IMR-90 (cell line): ENCODE measurements at regions not wholly inside any gene's neighbourhood (a gene's known extent, or its start where the extent isn't known, plus 50 kb on each side); places are given as distances from the start of the nearest gene placed in this dataset.

ENCODE experiments used
- ATAC-seq: fragments of 200-7000 bp; cut with Tn5 transposase; 2 replicates; pipeline ENCODE4 v1.9.1; 2020; ENCODE audit warnings: low read depth, mild to moderate bottlenecking, moderate library complexity
- BruUV-seq: library from RNA; stranded (reverse); fragments of 400-500 nt; replicated peaks from 2 replicates; lab custom pipeline; 2021; lab: Mats Ljungman, UMichigan
- CTCF ChIA-PET: fragments of 300-600 bp; formaldehyde crosslinking; extraction: SDS; loops from one replicate; lab custom pipeline; 2021; ENCODE audit warnings: antibody characterized with exemption; lab: Yijun Ruan, JAX
- POLR2A ChIA-PET: fragments of 300-600 bp; sonication (Branson Sonifier 250); formaldehyde crosslinking; loops from one replicate; lab custom pipeline; 2022; ENCODE audit warnings: antibody characterized with exemption; ENCODE audit not compliant: unreplicated experiment; lab: Charles Lee
- DNase-seq: peaks from one replicate; pipeline ENCODE4 v3.0.0; 2013
- H2AFZ ChIP-seq: replicated peaks from 2 replicates; pipeline ENCODE3; 2013; ENCODE audit warnings: low read length, mild to moderate bottlenecking; ENCODE audit not compliant: poor library complexity
- H2AK5ac ChIP-seq: 2 replicates; pipeline ENCODE4 v1.6.1; 2013; ENCODE audit warnings: low read depth, low read length, inconsistent platforms
- H2AK9ac ChIP-seq: replicated peaks from 2 replicates; pipeline ENCODE3; 2013; ENCODE audit warnings: mild to moderate bottlenecking, low read depth, low read length, moderate library complexity; ENCODE audit not compliant: poor library complexity
- H2BK120ac ChIP-seq: 2 replicates; pipeline ENCODE4 v1.6.1; 2013; ENCODE audit warnings: low read depth, low read length, inconsistent platforms
- H2BK15ac ChIP-seq: 3 replicates; pipeline ENCODE4 v1.6.1; 2013; ENCODE audit warnings: low read depth, low read length, inconsistent platforms
- H2BK20ac ChIP-seq: 2 replicates; pipeline ENCODE4 v1.6.1; 2013; ENCODE audit warnings: low read depth, mild to moderate bottlenecking, inconsistent platforms, low read length, moderate library complexity
- H2BK5ac ChIP-seq: 2 replicates; pipeline ENCODE4 v1.6.1; 2013; ENCODE audit warnings: mild to moderate bottlenecking, low read depth, low read length, inconsistent platforms; ENCODE audit not compliant: poor library complexity, severe bottlenecking
- H3K14ac ChIP-seq: replicated peaks from 2 replicates; pipeline ENCODE4 v1.6.1; 2013; ENCODE audit warnings: low read depth, low read length, inconsistent platforms
- H3K18ac ChIP-seq: 2 replicates; pipeline ENCODE4 v1.6.1; 2013; ENCODE audit warnings: low read depth, low read length, control low read depth
- H3K23ac ChIP-seq: 2 replicates; pipeline ENCODE4 v1.6.1; 2013; ENCODE audit warnings: low read depth, low read length, inconsistent platforms
- H3K27ac ChIP-seq: 2 replicates; pipeline ENCODE4 v1.5.1; 2013; ENCODE audit warnings: mild to moderate bottlenecking, control low read depth, low read length; ENCODE audit not compliant: insufficient read depth
- H3K27me3 ChIP-seq: 2 replicates; pipeline ENCODE4 v1.6.1; 2013; ENCODE audit warnings: low read length; ENCODE audit not compliant: control insufficient read depth, insufficient read depth
- H3K36me3 ChIP-seq: 2 replicates; pipeline ENCODE4 v1.6.1; 2013; ENCODE audit warnings: low read length, mixed read lengths; ENCODE audit not compliant: control insufficient read depth, insufficient read depth
- H3K4ac ChIP-seq: 2 replicates; pipeline ENCODE4 v1.6.1; 2013; ENCODE audit warnings: low read depth, low read length, inconsistent platforms
- H3K4me1 ChIP-seq: 2 replicates; pipeline ENCODE4 v1.6.1; 2013; ENCODE audit warnings: low read length, mixed read lengths; ENCODE audit not compliant: control insufficient read depth, insufficient read depth
- H3K4me2 ChIP-seq: 2 replicates; pipeline ENCODE4 v1.6.1; 2013; ENCODE audit warnings: low read depth, mild to moderate bottlenecking, control low read depth, low read length, moderate library complexity
- H3K4me3 ChIP-seq: 2 replicates; pipeline ENCODE4 v1.5.1; 2013; ENCODE audit warnings: low read depth, mild to moderate bottlenecking, control low read depth, low read length, moderate library complexity; ENCODE audit not compliant: insufficient read depth
- H3K56ac ChIP-seq: 2 replicates; pipeline ENCODE4 v1.6.1; 2013; ENCODE audit warnings: low read length, inconsistent platforms; ENCODE audit not compliant: insufficient read depth; ENCODE audit errors: extremely low read depth
- H3K79me1 ChIP-seq, 2 experiments: 2 replicates each; pipeline ENCODE4 v1.6.1; 2013; ENCODE audit warnings: low read length in 2 of 2, inconsistent platforms in 1 of 2, low read depth in 1 of 2
- H3K9ac ChIP-seq: 2 replicates; pipeline ENCODE4 v1.6.1; 2013; ENCODE audit warnings: low read depth, low read length, control low read depth
- H3K9me1 ChIP-seq: 2 replicates; pipeline ENCODE4 v1.6.1; 2013; ENCODE audit warnings: low read length, inconsistent platforms; ENCODE audit not compliant: insufficient read depth
- H3K9me3 ChIP-seq: 2 replicates; pipeline ENCODE4 v1.6.1; 2013; ENCODE audit warnings: low read length; ENCODE audit not compliant: control insufficient read depth, insufficient read depth
- H4K20me1 ChIP-seq: 2 replicates; pipeline ENCODE4 v1.6.1; 2013; ENCODE audit warnings: low read length, inconsistent platforms; ENCODE audit not compliant: insufficient read depth
- H4K5ac ChIP-seq: 2 replicates; pipeline ENCODE4 v1.6.1; 2013; ENCODE audit warnings: mild to moderate bottlenecking, low read depth, low read length, control low read depth
- H4K8ac ChIP-seq, 2 experiments: 2 replicates each; pipeline ENCODE4 v1.6.1; 2013; ENCODE audit warnings: low read depth in 2 of 2, low read length in 2 of 2, control low read depth in 1 of 2, inconsistent platforms in 1 of 2
- H4K91ac ChIP-seq: 2 replicates; pipeline ENCODE4 v1.6.1; 2013; ENCODE audit warnings: low read depth, low read length, inconsistent platforms; ENCODE audit not compliant: insufficient read depth
- BHLHE40 ChIP-seq: fragments of 150-350 bp; IDR thresholded peaks from 2 replicates; pipeline ENCODE4 v1.6.1; 2016; ENCODE audit warnings: mild to moderate bottlenecking, low read depth, low read length
- CEBPB ChIP-seq: IDR thresholded peaks from 2 replicates; pipeline ENCODE4 v1.6.1; 2012; ENCODE audit warnings: low read depth, low read length, improper control_type of control experiment
- CHD1 ChIP-seq: IDR thresholded peaks from 2 replicates; pipeline ENCODE4 v1.6.1; 2012; ENCODE audit warnings: low read depth, low read length, improper control_type of control experiment
- CTCF ChIP-seq: conservative IDR thresholded peaks from 2 replicates; pipeline ENCODE4 v1.5.1; 2012; ENCODE audit warnings: mild to moderate bottlenecking, low read depth, low read length, improper control_type of control experiment
- ELK1 ChIP-seq: fragments of 150-350 bp; IDR thresholded peaks from 2 replicates; pipeline ENCODE4 v1.6.1; 2016; ENCODE audit warnings: low read depth, mild to moderate bottlenecking, low read length, moderate library complexity, borderline replicate concordance
- FOS ChIP-seq: fragments of 150-350 bp; IDR thresholded peaks from 2 replicates; pipeline ENCODE4 v1.6.1; 2016; ENCODE audit warnings: low read depth, low read length
- MAFK ChIP-seq: IDR thresholded peaks from 2 replicates; pipeline ENCODE4 v1.6.1; 2012; ENCODE audit warnings: low read depth, low read length, improper control_type of control experiment
- MAZ ChIP-seq: IDR thresholded peaks from 2 replicates; pipeline ENCODE4 v1.6.1; 2012; ENCODE audit warnings: low read depth, mild to moderate bottlenecking, low read length, improper control_type of control experiment, moderate library complexity, borderline replicate concordance
- MXI1 ChIP-seq: IDR thresholded peaks from 2 replicates; pipeline ENCODE4 v1.6.1; 2012; ENCODE audit warnings: low read depth, mild to moderate bottlenecking, low read length, moderate library complexity, borderline replicate concordance
- NFE2L2 ChIP-seq: fragments of 150-350 bp; IDR thresholded peaks from 2 replicates; pipeline ENCODE4 v1.6.1; 2016; ENCODE audit warnings: low read depth, mild to moderate bottlenecking, low read length
- POLR2A ChIP-seq: IDR thresholded peaks from 2 replicates; pipeline ENCODE4 v1.6.1; 2012; ENCODE audit warnings: mild to moderate bottlenecking, low read depth, low read length
- RAD21 ChIP-seq: IDR thresholded peaks from 2 replicates; pipeline ENCODE4 v1.6.1; 2012; ENCODE audit warnings: low read length, improper control_type of control experiment
- RCOR1 ChIP-seq: IDR thresholded peaks from 2 replicates; pipeline ENCODE4 v1.6.1; 2012; ENCODE audit warnings: mild to moderate bottlenecking, low read length, improper control_type of control experiment; ENCODE audit not compliant: insufficient replicate concordance
- RFX5 ChIP-seq: IDR thresholded peaks from 2 replicates; pipeline ENCODE4 v1.8.0; 2012; ENCODE audit warnings: low read depth, mild to moderate bottlenecking, low read length, moderate library complexity
- SMC3 ChIP-seq: fragments of 150-350 bp; IDR thresholded peaks from 2 replicates; pipeline ENCODE4 v1.6.1; 2016; ENCODE audit warnings: low read depth, mild to moderate bottlenecking, antibody characterized with exemption, low read length, moderate library complexity
- USF2 ChIP-seq: fragments of 150-350 bp; IDR thresholded peaks from 2 replicates; pipeline ENCODE4 v1.6.1; 2017; ENCODE audit warnings: mild to moderate bottlenecking, antibody characterized with exemption, low read length, low read depth
- WGBS, 2 experiments: methylation state at CpG; one replicate each; pipeline versions ENCODE4 v1.1.5 to v1.1.7; 2013; ENCODE audit warnings: missing lambda C conversion rate in 2 of 2; ENCODE audit not compliant: insufficient read length in 1 of 2; ENCODE audit errors: extremely low coverage in 2 of 2; 5-methylcytosine and 5-hydroxymethylcytosine counted together
- dilution Hi-C: fragments of 300-500 bp; cut with HindIII; formaldehyde crosslinking; loops from one replicate; pipeline ENCODE4 v1.14.3; 2018; ENCODE audit warnings: low sequenced_read_pairs; ENCODE audit not compliant: unreplicated experiment
- in situ Hi-C: fragments of 300-500 bp; cut with MboI; formaldehyde crosslinking; loops from 3 replicates; pipeline ENCODE4 v1.14.3; 2019; ENCODE audit warnings: low sequenced_read_pairs, inconsistent platforms, mixed read lengths
- intact Hi-C: fragments of 100-400 bp; cut with micrococcal nuclease; formaldehyde crosslinking; loops from 2 replicates; pipeline ENCODE4 v1.10.0; 2022

- Histone ChIP-seq H2AFZ (no peak overlapping the region), H2AK9ac (no peak overlapping the region), H2BK120ac (no peak overlapping the region), H3K4ac (no peak overlapping the region), H3K4me2 (no peak overlapping the region), H3K4me3 (no peak overlapping the region), H3K9me1 (no peaks in the 10 kb centered on the region), H3K79me1 (no peaks in the 10 kb centered on the region), H3K23ac (no peak overlapping the region), H3K18ac (no peak overlapping the region), H4K20me1 (no peaks in the 10 kb centered on the region), H4K91ac (no peak overlapping the region), H3K9ac (no peak overlapping the region), H2BK5ac (no peak overlapping the region), H3K4me1 (no peaks in the 10 kb centered on the region), H2AK5ac (no peak overlapping the region), H2BK15ac (no peak overlapping the region), H3K27ac (no peak overlapping the region), H3K27me3 (no peaks in the 10 kb centered on the region; the same call in 1 of the 2 replicates), H2BK20ac (no peak overlapping the region), H4K5ac (no peak overlapping the region), H4K8ac (no peak overlapping the region), H3K36me3 (no peaks in the 10 kb centered on the region), H3K9me3 (no peaks in the 10 kb centered on the region; the same call in 1 of the 2 replicates), H3K14ac (no peak overlapping the region), H3K56ac (no peak overlapping the region)
- BruUV-seq, result no TSS peak
- in situ Hi-C loops, result no loop called here
- DNase-seq (no peak), ATAC-seq (no peak)
- ChIA-PET POLR2A (no interaction called here), CTCF (no interaction called here)
- TF ChIP-seq RAD21 (no peak), USF2 (no peak), POLR2A (no peak), SMC3 (no peak), BHLHE40 (no peak), FOS (no peak), RFX5 (no peak), ELK1 (no peak), CTCF (no peak), CHD1 (no peak), MAZ (no peak), MXI1 (no peak), RCOR1 (no peak), CEBPB (no peak), MAFK (no peak), NFE2L2 (no peak)
- dilution Hi-C loops, result no loop called here
- intact Hi-C loops, result loop anchor here (10.0 kb wide), 1 partner anchor 129 kb away; no protein-coding TSS in a partner anchor
- 80% methylated on average over 1 of the region's 3 CpGs; no CpG with 5 or more reads in 1 of the 2 experiments for WGBS, 2 experiments
Measured at GRCh38 chr16:17666293-17666692, 195.5 kb upstream of the XYLT1 start.
